Activated CD4-positive, alpha-beta T cell treated with anti-CD3 and anti-CD28 coated beads, Interleukin-2, Interleukin-4, amounts not matched to agents 100 ng/mL and 50 ng/mL, durations not matched to agents 16 hours and 8 hours (primary cell): ENCODE measurements at regions not wholly inside any gene's neighbourhood (a gene's known extent, or its start where the extent isn't known, plus 50 kb on each side); places are given as distances from the start of the nearest gene placed in this dataset.
"Not testable (repeated sequence)": the region's sequence is repeated elsewhere in the genome, so short reads cannot be mapped to it uniquely, and the experiment has no call there.

Experiments used
- DNase-seq: peaks from one replicate; pipeline ENCODE4 v3.0.0-alpha.2; 2020; ENCODE audit warnings: low spot score

- DNase-seq = no peak
Measured at GRCh38 chr12:131390412-131391334, 320.2 kb upstream of the SFSWAP start.

GRCh38 chr12:131391399-131391798 is 319.5 kb upstream of the SFSWAP start:
- DNase-seq = no peak

- not testable (repeated sequence) for DNase-seq
Measured at GRCh38 chr12:131394752-131395151, 316.1 kb upstream of the SFSWAP start.

- not testable (repeated sequence) for DNase-seq
Measured at GRCh38 chr12:131395209-131395684, 315.6 kb upstream of the SFSWAP start.

GRCh38 chr12:131395971-131396573 is 314.8 kb upstream of the SFSWAP start:
- DNase-seq = no peak

GRCh38 chr12:131397493-131398181 is 313.3 kb upstream of the SFSWAP start:
- DNase-seq = no peak

GRCh38 chr12:131399000-131399399 is 311.9 kb upstream of the SFSWAP start:
- DNase-seq = no peak

- not testable (repeated sequence) for DNase-seq
Measured at GRCh38 chr12:131400668-131401294, 310.1 kb upstream of the SFSWAP start.

GRCh38 chr12:131401907-131402633 is 308.8 kb upstream of the SFSWAP start:
- DNase-seq = not testable (repeated sequence)

- no peak for DNase-seq
Measured at GRCh38 chr12:131402781-131403396, 308.0 kb upstream of the SFSWAP start.

- DNase-seq = no peak
Measured at GRCh38 chr12:131403676-131404075, 307.2 kb upstream of the SFSWAP start.

GRCh38 chr12:131404705-131405104 is 306.2 kb upstream of the SFSWAP start:
- DNase-seq = no peak

- no peak for DNase-seq
Measured at GRCh38 chr12:131407221-131408035, 303.5 kb upstream of the SFSWAP start.

GRCh38 chr12:131408036-131408365 is 302.9 kb upstream of the SFSWAP start:
- no peak for DNase-seq

GRCh38 chr12:131408484-131408883 is 302.4 kb upstream of the SFSWAP start:
- no peak for DNase-seq

GRCh38 chr12:131409211-131409610 is 301.7 kb upstream of the SFSWAP start:
- no peak for DNase-seq

GRCh38 chr12:131411827-131412226 is 299.1 kb upstream of the SFSWAP start:
- not testable (repeated sequence) for DNase-seq

- no peak for DNase-seq
Measured at GRCh38 chr12:131413006-131413405, 297.9 kb upstream of the SFSWAP start.

GRCh38 chr12:131413471-131413870 is 297.4 kb upstream of the SFSWAP start:
- no peak for DNase-seq
